ENCODE measurements at regions not wholly inside any gene's neighbourhood (a gene's known extent, or its start where the extent isn't known, plus 50 kb on each side); places are given as distances from the start of the nearest gene placed in this dataset.
"Not testable (repeated sequence)": the region's sequence is repeated elsewhere in the genome, so short reads cannot be mapped to it uniquely, and the experiment has no call there.

GRCh38 chr18:8913606-8914403 lies 188.7 kb upstream of the NDUFV2 start:
- DNase-seq, result not testable (repeated sequence)

GRCh38 chr18:8914404-8915264 lies 187.9 kb upstream of the NDUFV2 start:
- not testable (repeated sequence) for DNase-seq

- not testable (repeated sequence) for DNase-seq
These were observed 181.4 kb upstream of the NDUFV2 start for GRCh38 chr18:8920856-8921787.

GRCh38 chr18:8926464-8926863 lies 176.0 kb upstream of the NDUFV2 start:
- no peak for DNase-seq

- DNase-seq, result no peak
These were observed 174.5 kb upstream of the NDUFV2 start for GRCh38 chr18:8928044-8928443.

GRCh38 chr18:8928847-8929780 lies 173.4 kb upstream of the NDUFV2 start:
- no peak for DNase-seq

GRCh38 chr18:8930990-8931616 lies 171.4 kb upstream of the NDUFV2 start:
- DNase-seq, result no peak

- peak; percentile 61 for DNase-seq
These were observed 169.6 kb upstream of the NDUFV2 start for GRCh38 chr18:8932866-8933265.

- no peak for DNase-seq
These were observed 168.7 kb upstream of the NDUFV2 start for GRCh38 chr18:8933714-8934284.

GRCh38 chr18:8935346-8935745 lies 167.2 kb upstream of the NDUFV2 start:
- not testable (repeated sequence) for DNase-seq

- DNase-seq, result no peak
These were observed 165.9 kb upstream of the NDUFV2 start for GRCh38 chr18:8936619-8937018.

- DNase-seq, result no peak
These were observed 165.1 kb upstream of the NDUFV2 start for GRCh38 chr18:8937160-8938094.

GRCh38 chr18:8938817-8939216 lies 163.7 kb upstream of the NDUFV2 start:
- DNase-seq, result no peak

- no peak for DNase-seq
These were observed 160.2 kb upstream of the NDUFV2 start for GRCh38 chr18:8942021-8942908.

GRCh38 chr18:8942909-8943545 lies 159.5 kb upstream of the NDUFV2 start:
- DNase-seq, result no peak

- DNase-seq, result no peak
These were observed 158.3 kb upstream of the NDUFV2 start for GRCh38 chr18:8943900-8944870.

- no peak for DNase-seq
These were observed 157.6 kb upstream of the NDUFV2 start for GRCh38 chr18:8944871-8945245.

Data from DMS53 (cell line).